Tibial nerve (tissue), 4 donors: ENCODE measurements at regions not wholly inside any gene's neighbourhood (a gene's known extent, or its start where the extent isn't known, plus 50 kb on each side); places are given as distances from the start of the nearest gene placed in this dataset.

Experiments used
- DNase-seq, 2 donors: peaks; one replicate each; pipeline ENCODE4 v3.0.0-alpha.2; 2019; ENCODE audit warnings: low spot score in 2 of 2
- H3K27ac ChIP-seq, 4 donors: fragments of 200-600 bp; sonication (generic) in 3 of 4; one replicate each; pipeline ENCODE4 v1.5.1; 2017 to 2019; ENCODE audit warnings: mild to moderate bottlenecking in 1 of 4
- H3K27me3 ChIP-seq, 2 donors: fragments of 200-600 bp; sonication (generic) in 1 of 2; one replicate each; pipeline versions ENCODE4 v1.5.1 to v1.6.0; 2017 to 2019
- H3K36me3 ChIP-seq, 3 donors: fragments of 200-600 bp; sonication (generic); one replicate each; pipeline ENCODE4 v1.5.1; 2018 to 2019
- H3K4me1 ChIP-seq, 4 donors: fragments of 200-600 bp; sonication (generic) in 3 of 4; one replicate each; pipeline ENCODE4 v1.5.1; 2017 to 2019
- H3K4me3 ChIP-seq, 4 donors: fragments of 200-600 bp; sonication (generic) in 3 of 4; one replicate each; pipeline ENCODE4 v1.5.1; 2017 to 2019; ENCODE audit warnings: mild to moderate bottlenecking in 1 of 4, moderate library complexity in 1 of 4
- H3K9me3 ChIP-seq, 4 donors: fragments of 200-600 bp; sonication (generic) in 3 of 4; one replicate each; pipeline ENCODE4 v1.5.1; 2017 to 2019
- EP300 ChIP-seq, 2 donors: sonication (generic); formaldehyde crosslinking; IDR thresholded peaks; one replicate each; pipeline ENCODE4 v1.6.1; 2017; ENCODE audit warnings: antibody characterized with exemption in 2 of 2, mild to moderate bottlenecking in 1 of 2
- POLR2A ChIP-seq, 2 donors: fragments of 450-650 bp; IDR thresholded peaks; one replicate each; pipeline ENCODE4 v1.6.1; 2017; ENCODE audit warnings: antibody characterized with exemption in 2 of 2, mild to moderate bottlenecking in 2 of 2, moderate library complexity in 2 of 2
- WGBS, 2 donors: methylation state at CpG; one replicate each; pipeline ENCODE4 v1.1.5; 2018; 5-methylcytosine and 5-hydroxymethylcytosine counted together
- TF ChIP-seq, protein P1 (sequence below), 5 experiments: fragments of 200-600 bp in 3 of 5; fragments of 450-650 bp in 2 of 5; sonication (generic) in 3 of 5; IDR thresholded peaks; one replicate each; pipeline ENCODE4 v1.5.1; 2016 to 2019; ENCODE audit warnings: antibody characterized with exemption in 5 of 5, mild to moderate bottlenecking in 3 of 5, moderate library complexity in 2 of 5

DNA sequence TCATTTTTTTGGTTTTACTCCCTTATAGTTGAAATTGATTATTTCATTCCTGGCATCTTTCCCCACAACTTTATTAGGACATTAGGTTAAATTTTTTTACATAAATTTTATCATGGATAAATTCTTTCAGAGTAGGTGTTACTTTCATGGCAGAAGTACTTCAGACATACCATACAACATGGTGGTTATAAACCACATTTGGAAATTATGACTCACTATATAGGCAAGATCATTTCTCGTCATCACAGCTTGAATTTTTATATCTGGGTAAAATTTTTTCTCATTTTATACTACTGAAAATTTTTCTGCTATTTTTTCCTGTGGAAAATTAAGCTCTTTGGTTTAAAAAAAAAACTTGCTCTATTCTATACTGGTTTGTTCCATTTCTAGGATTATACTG lies 111.9 kb upstream of the COL5A2 start:
- DNase-seq: no peak
- no peaks in the 10 kb centered on the region for H3K27me3 ChIP-seq
- 95% methylated on average over 1 of the region's 1 CpG for WGBS, 2 donors
- H3K36me3 ChIP-seq: no peaks in the 10 kb centered on the region
- H3K4me3 ChIP-seq: no peak overlapping the region
- peaks cover 0 to 16% (median 0%) of the 10 kb centered on the region in 4 donors for H3K4me1 ChIP-seq
- TF ChIP-seq, protein P1, sequence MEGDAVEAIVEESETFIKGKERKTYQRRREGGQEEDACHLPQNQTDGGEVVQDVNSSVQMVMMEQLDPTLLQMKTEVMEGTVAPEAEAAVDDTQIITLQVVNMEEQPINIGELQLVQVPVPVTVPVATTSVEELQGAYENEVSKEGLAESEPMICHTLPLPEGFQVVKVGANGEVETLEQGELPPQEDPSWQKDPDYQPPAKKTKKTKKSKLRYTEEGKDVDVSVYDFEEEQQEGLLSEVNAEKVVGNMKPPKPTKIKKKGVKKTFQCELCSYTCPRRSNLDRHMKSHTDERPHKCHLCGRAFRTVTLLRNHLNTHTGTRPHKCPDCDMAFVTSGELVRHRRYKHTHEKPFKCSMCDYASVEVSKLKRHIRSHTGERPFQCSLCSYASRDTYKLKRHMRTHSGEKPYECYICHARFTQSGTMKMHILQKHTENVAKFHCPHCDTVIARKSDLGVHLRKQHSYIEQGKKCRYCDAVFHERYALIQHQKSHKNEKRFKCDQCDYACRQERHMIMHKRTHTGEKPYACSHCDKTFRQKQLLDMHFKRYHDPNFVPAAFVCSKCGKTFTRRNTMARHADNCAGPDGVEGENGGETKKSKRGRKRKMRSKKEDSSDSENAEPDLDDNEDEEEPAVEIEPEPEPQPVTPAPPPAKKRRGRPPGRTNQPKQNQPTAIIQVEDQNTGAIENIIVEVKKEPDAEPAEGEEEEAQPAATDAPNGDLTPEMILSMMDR (IDR thresholded peaks at IDR 0.05): no peak
- TF ChIP-seq POLR2A (IDR thresholded peaks at IDR 0.05) (no peak), EP300 (IDR thresholded peaks at IDR 0.05) (no peak)
- peaks cover 0 to 5% (median 0%) of the 10 kb centered on the region in 4 donors for H3K9me3 ChIP-seq
- no peak overlapping the region for H3K27ac ChIP-seq

DNA sequence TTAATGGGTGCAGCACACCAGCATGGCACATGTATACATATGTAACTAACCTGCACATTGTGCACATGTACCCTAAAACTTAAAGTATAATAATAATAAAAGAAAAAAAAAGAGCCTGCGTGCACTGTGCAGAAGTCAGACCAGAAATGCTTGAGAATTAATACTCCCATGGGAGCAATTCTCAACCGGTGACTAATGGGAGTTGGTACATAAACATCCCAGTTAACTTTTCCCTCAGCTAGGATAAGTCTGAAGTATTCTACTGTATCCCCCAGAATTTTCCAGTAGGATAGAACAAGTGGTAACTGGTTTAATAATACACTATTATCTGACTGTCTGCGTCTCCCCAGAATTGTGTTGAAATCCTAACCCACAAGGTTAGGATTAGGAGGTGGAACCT lies 113.6 kb upstream of the COL5A2 start:
- Histone ChIP-seq H3K27me3 (no peaks in the 10 kb centered on the region), H3K27ac (no peak overlapping the region), H3K36me3 (no peaks in the 10 kb centered on the region), H3K4me1 (peaks cover 0 to under 1% (median 0%) of the 10 kb centered on the region in 4 donors), H3K4me3 (no peak overlapping the region), H3K9me3 (peaks cover 0 to 5% (median 0%) of the 10 kb centered on the region in 4 donors)
- no peak for DNase-seq
- WGBS, 2 donors: 72 to 77% methylated on average over 3 of the region's 3 CpGs
- TF ChIP-seq, protein P1 (IDR thresholded peaks at IDR 0.05): no peak
- TF ChIP-seq POLR2A (IDR thresholded peaks at IDR 0.05): no peak
- no peak for TF ChIP-seq EP300 (IDR thresholded peaks at IDR 0.05)

GRCh38 chr2:189297446-189297845 lies 117.9 kb upstream of the COL5A2 start:
- H3K27ac ChIP-seq: no peak overlapping the region
- DNase-seq: no peak
- H3K36me3 ChIP-seq: no peaks in the 10 kb centered on the region
- no peaks in the 10 kb centered on the region for H3K4me1 ChIP-seq
- H3K4me3 ChIP-seq: no peak overlapping the region
- TF ChIP-seq, protein P1 (IDR thresholded peaks at IDR 0.05): no peak
- no peak for TF ChIP-seq POLR2A (IDR thresholded peaks at IDR 0.05)
- TF ChIP-seq EP300 (IDR thresholded peaks at IDR 0.05): no peak
- no peaks in the 10 kb centered on the region for H3K9me3 ChIP-seq
- H3K27me3 ChIP-seq: no peaks in the 10 kb centered on the region

- Histone ChIP-seq H3K36me3 (no peaks in the 10 kb centered on the region), H3K27ac (no peak overlapping the region), H3K4me3 (no peak overlapping the region), H3K9me3 (no peaks in the 10 kb centered on the region), H3K27me3 (no peaks in the 10 kb centered on the region), H3K4me1 (no peaks in the 10 kb centered on the region)
- WGBS, 2 donors: 35 to 39% methylated on average over 1 of the region's 1 CpG
- no peak for TF ChIP-seq POLR2A (IDR thresholded peaks at IDR 0.05)
- TF ChIP-seq, protein P1 (IDR thresholded peaks at IDR 0.05): no peak
- no peak for TF ChIP-seq EP300 (IDR thresholded peaks at IDR 0.05)
- DNase-seq: no peak
Observed at GRCh38 chr2:189298038-189298437, 118.5 kb upstream of the COL5A2 start.

DNA sequence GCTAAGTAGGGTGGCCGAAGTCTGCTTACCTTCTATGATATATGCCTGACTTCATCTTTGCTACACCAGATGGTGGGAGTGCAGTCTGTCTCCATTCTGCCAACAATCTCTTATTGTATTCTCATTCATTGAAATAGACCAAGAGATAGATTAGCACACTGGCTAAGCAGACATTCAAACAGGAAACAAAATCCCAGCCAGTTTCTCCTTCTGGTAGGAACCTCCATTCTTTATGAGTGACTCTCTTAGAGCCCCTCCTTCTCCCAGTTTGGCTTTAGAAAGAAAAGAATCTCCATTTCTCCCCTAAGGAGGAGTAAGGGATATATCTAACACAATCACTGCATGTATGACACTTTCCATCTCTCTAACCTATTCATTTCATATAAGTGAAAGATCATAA lies 118.9 kb upstream of the COL5A2 start:
- no peak overlapping the region for H3K27ac ChIP-seq
- 56 to 59% methylated on average over 1 of the region's 1 CpG for WGBS, 2 donors
- DNase-seq: no peak
- no peak overlapping the region for H3K4me3 ChIP-seq
- no peaks in the 10 kb centered on the region for H3K36me3 ChIP-seq
- TF ChIP-seq EP300 (IDR thresholded peaks at IDR 0.05) (no peak), POLR2A (IDR thresholded peaks at IDR 0.05) (no peak)
- TF ChIP-seq, protein P1 (IDR thresholded peaks at IDR 0.05): no peak
- H3K4me1 ChIP-seq: no peaks in the 10 kb centered on the region
- no peaks in the 10 kb centered on the region for H3K27me3 ChIP-seq
- no peaks in the 10 kb centered on the region for H3K9me3 ChIP-seq
